ENCODE measurements at regions not wholly inside any gene's neighbourhood (a gene's known extent, or its start where the extent isn't known, plus 50 kb on each side); places are given as distances from the start of the nearest gene placed in this dataset.

DNA sequence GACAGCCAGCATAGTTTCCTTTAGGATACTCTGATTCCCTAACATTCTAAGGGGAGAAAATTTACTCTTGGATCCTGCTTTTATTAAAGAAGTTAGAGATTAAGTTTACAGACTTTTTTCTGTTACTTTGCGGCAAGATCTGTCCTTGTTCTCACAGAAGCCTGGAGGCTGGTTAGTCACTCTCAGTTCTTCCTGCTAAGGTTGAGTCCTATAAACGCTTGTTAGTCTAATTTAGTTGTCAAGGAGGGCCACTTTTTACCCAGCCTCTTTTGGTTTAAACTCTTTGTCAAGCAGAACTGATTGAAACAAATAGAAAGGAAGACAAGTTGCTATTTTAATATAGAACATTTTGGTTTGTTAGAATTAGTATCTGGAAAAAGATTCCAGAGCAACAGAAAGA, 89.7 kb downstream of the C21orf91 start:
- Histone ChIP-seq H3K36me3 (ENCODE audit: control insufficient read depth, insufficient read depth, low read length) (no peaks in the 10 kb centered on the region), H3K27me3 (ENCODE audit: control insufficient read depth, insufficient read depth, low read length) (no peaks in the 10 kb centered on the region), H3K4me3 (ENCODE audit: low read depth, low read length) (no peak overlapping the region)
- no peak for DNase-seq (ENCODE audit: low read depth)
- TF ChIP-seq, protein P1, sequence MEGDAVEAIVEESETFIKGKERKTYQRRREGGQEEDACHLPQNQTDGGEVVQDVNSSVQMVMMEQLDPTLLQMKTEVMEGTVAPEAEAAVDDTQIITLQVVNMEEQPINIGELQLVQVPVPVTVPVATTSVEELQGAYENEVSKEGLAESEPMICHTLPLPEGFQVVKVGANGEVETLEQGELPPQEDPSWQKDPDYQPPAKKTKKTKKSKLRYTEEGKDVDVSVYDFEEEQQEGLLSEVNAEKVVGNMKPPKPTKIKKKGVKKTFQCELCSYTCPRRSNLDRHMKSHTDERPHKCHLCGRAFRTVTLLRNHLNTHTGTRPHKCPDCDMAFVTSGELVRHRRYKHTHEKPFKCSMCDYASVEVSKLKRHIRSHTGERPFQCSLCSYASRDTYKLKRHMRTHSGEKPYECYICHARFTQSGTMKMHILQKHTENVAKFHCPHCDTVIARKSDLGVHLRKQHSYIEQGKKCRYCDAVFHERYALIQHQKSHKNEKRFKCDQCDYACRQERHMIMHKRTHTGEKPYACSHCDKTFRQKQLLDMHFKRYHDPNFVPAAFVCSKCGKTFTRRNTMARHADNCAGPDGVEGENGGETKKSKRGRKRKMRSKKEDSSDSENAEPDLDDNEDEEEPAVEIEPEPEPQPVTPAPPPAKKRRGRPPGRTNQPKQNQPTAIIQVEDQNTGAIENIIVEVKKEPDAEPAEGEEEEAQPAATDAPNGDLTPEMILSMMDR (IDR thresholded peaks at IDR 0.05; ENCODE audit: insufficient read depth, low read length, poor library complexity, severe bottlenecking) = no peak

DNA sequence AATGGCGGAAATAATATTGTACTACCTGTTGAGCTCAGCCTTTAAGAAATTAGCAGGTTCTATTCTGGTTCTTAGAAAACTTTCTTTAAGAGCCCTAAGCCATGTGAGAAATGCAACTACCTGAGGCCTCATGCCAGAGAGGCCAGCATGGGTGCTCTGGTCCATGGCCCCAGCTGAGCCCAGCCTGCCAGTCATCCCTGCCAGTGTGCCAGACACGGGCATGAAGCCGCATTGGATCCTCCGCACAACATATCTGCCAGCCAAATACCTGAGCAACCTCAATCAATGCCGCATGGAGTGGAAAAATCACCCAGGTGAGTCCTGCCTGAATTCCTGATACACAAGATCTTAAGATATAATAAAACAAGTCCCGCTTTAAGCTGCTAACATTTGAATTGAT, 91.8 kb downstream of the C21orf91 start:
- H3K4me3 ChIP-seq (ENCODE audit: low read depth, low read length) = no peak overlapping the region
- H3K27me3 ChIP-seq (ENCODE audit: control insufficient read depth, insufficient read depth, low read length) = no peaks in the 10 kb centered on the region
- DNase-seq (ENCODE audit: low read depth) = no peak
- TF ChIP-seq, protein P1 (IDR thresholded peaks at IDR 0.05; ENCODE audit: insufficient read depth, low read length, poor library complexity, severe bottlenecking) = no peak
- no peaks in the 10 kb centered on the region for H3K36me3 ChIP-seq (ENCODE audit: control insufficient read depth, insufficient read depth, low read length)

DNA sequence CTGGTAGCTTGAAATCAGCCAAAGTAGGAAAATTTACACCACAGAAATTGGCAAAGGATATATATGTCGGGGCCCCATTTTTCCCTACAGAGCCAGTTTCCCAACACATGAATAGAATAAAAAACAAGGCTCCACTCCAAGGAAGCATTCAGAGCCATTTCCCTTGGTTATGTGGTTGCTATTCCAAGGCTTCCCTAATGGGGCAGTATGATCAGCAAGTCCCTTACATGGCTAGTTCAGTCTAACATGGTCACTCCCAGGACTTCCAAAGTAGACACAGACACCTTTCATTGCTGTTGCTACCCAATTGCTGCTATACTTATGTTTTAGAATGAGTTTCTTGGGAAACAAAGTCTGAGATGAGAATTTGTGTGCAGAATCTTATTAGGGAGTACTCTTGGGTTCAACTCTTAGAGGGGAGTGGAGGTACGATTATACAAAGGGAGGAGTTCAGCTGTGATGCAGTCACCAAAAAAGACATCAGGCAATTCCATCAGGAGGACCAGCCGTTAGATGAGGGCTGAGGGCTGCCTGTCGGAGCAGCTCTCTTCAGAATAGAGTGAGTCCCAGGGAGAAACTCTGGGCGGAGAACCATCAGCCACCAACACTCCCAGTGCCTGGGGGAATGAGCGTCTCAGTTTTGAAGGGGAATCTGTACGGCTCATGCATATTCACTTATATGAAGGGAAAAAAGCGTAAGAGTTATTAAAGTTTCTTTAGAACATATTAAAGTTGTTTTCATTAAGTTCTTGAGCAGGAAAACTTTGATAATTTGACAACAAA, 92.9 kb downstream of the C21orf91 start:
- TF ChIP-seq, protein P1 (IDR thresholded peaks at IDR 0.05; ENCODE audit: insufficient read depth, low read length, poor library complexity, severe bottlenecking) = peak; percentile 7
- no peak for DNase-seq (ENCODE audit: low read depth)

DNA sequence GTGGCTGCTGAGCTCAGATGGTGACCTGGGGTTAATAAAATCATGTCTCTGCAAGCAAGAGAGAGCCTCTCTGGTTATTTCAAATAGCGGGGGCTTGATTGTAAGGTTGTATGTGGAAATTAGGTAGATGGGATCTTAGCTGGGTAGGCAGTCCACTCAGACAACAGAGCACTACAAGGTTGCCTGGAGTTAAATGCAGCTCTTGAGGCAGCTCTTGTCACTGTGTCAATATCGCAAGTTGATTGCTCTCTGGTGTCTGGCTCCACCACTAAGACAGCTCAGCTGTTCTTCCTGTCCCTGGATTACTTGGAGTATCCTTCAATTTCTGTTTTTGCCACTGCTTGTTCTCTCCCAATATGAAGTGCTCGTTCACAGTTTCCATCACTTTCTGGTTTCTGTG, 93.8 kb downstream of the C21orf91 start:
- TF ChIP-seq, protein P1 (IDR thresholded peaks at IDR 0.05; ENCODE audit: insufficient read depth, low read length, poor library complexity, severe bottlenecking) = no peak
- Histone ChIP-seq H3K36me3 (ENCODE audit: control insufficient read depth, insufficient read depth, low read length) (no peaks in the 10 kb centered on the region), H3K4me3 (ENCODE audit: low read depth, low read length) (no peak overlapping the region), H3K27me3 (ENCODE audit: control insufficient read depth, insufficient read depth, low read length) (no peaks in the 10 kb centered on the region)
- DNase-seq (ENCODE audit: low read depth) = no peak

More for the DNA sequence above, 92.9 kb downstream of the C21orf91 start:
- Histone ChIP-seq H3K4me3 (ENCODE audit: low read depth, low read length) (no peak overlapping the region), H3K27me3 (ENCODE audit: control insufficient read depth, insufficient read depth, low read length) (no peaks in the 10 kb centered on the region), H3K36me3 (ENCODE audit: control insufficient read depth, insufficient read depth, low read length) (no peaks in the 10 kb centered on the region)

DNA sequence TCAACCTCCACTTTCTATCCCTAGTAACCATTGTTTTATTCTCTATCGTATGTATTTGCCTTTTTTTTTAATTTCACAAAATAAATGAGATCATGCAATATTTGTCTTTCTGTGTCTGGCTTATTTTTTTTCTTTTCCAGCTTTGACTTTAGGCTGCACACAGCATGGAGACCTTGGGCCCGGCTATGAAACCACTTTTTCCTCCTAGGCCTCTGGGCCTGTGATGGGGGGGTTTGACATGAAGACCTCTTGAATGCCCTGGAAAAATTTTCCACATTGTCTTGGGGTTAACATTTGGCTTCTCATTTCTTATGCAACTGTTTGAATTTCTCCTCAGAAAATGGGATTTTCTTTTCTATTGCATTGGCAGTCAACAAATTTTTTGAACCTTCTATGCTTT, 100.2 kb upstream of the BTG3 start:
- Histone ChIP-seq H3K4me3 (ENCODE audit: low read depth, low read length) (no peak overlapping the region), H3K36me3 (ENCODE audit: control insufficient read depth, insufficient read depth, low read length) (no peaks in the 10 kb centered on the region), H3K27me3 (ENCODE audit: control insufficient read depth, insufficient read depth, low read length) (no peaks in the 10 kb centered on the region)
- TF ChIP-seq, protein P1 (IDR thresholded peaks at IDR 0.05; ENCODE audit: insufficient read depth, low read length, poor library complexity, severe bottlenecking) = no peak
- no peak for DNase-seq (ENCODE audit: low read depth)

DNA sequence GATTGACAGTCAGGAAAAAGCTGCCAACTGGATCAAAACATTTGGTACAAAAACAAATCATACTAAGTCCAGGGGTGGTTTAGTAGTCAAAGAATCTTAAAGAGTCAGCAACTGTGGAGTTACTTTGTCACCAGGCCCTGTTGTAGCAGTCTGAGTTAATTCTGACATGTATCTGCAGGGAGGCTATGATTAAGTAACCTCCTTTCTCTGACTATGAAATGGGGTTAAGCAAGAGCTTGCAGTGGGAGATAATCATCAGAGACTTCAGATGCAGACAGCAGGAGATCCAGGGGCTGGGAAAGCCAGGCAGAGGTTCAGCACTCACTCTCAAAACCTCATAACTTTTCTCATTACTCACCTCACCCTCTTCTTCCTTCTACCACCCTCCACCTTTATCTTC, 99.2 kb upstream of the BTG3 start:
- DNase-seq (ENCODE audit: low read depth) = no peak
- TF ChIP-seq, protein P1 (IDR thresholded peaks at IDR 0.05; ENCODE audit: insufficient read depth, low read length, poor library complexity, severe bottlenecking) = no peak

More for the DNA sequence above, 99.2 kb upstream of the BTG3 start:
- no peaks in the 10 kb centered on the region for H3K36me3 ChIP-seq (ENCODE audit: control insufficient read depth, insufficient read depth, low read length)
- H3K27me3 ChIP-seq (ENCODE audit: control insufficient read depth, insufficient read depth, low read length) = no peaks in the 10 kb centered on the region
- H3K4me3 ChIP-seq (ENCODE audit: low read depth, low read length) = no peak overlapping the region
